ENCODE measurements at regions not wholly inside any gene's neighbourhood (a gene's known extent, or its start where the extent isn't known, plus 50 kb on each side); places are given as distances from the start of the nearest gene placed in this dataset.
"Not testable (repeated sequence)": the region's sequence is repeated elsewhere in the genome, so short reads cannot be mapped to it uniquely, and the experiment has no call there.

- no peak overlapping the region for H3K27ac ChIP-seq (ENCODE audit: low read depth, low read length, severe bottlenecking)
- WGBS, 2 experiments (ENCODE audit: insufficient coverage in 2 of 2) = 56 to 67% methylated on average over 1 to 2 of the region's 2 CpGs
- no peaks in the 10 kb centered on the region for H3K9me3 ChIP-seq (ENCODE audit: control insufficient read depth, low read length)
- H3K36me3 ChIP-seq (ENCODE audit: control insufficient read depth, insufficient read depth, low read length) = no peaks in the 10 kb centered on the region
- no peak overlapping the region for H3K4me3 ChIP-seq (ENCODE audit: extremely low read depth, insufficient read depth, low read length, poor library complexity, severe bottlenecking)
- H3K4me1 ChIP-seq (ENCODE audit: control insufficient read depth, insufficient read depth, low read length, poor library complexity, severe bottlenecking) = no peaks in the 10 kb centered on the region
Observed at GRCh38 chr7:113752289-113752688, 166.5 kb downstream of the PPP1R3A start.

GRCh38 chr7:113751547-113751946 is 167.3 kb downstream of the PPP1R3A start:
- no peak overlapping the region for H3K27ac ChIP-seq (ENCODE audit: low read depth, low read length, severe bottlenecking)
- no peaks in the 10 kb centered on the region for H3K36me3 ChIP-seq (ENCODE audit: control insufficient read depth, insufficient read depth, low read length)
- no CpG with 5 or more reads among the region's 1 CpG for WGBS, 2 experiments (ENCODE audit: insufficient coverage in 2 of 2)

GRCh38 chr7:113748385-113748784 is 170.4 kb downstream of the PPP1R3A start:
- WGBS, 2 experiments (ENCODE audit: insufficient coverage in 2 of 2) = no CpG with 5 or more reads among the region's 5 CpGs
- not testable (repeated sequence) for H3K4me1 ChIP-seq (ENCODE audit: control insufficient read depth, insufficient read depth, low read length, poor library complexity, severe bottlenecking); H3K9me3 ChIP-seq (ENCODE audit: control insufficient read depth, low read length); H3K27ac ChIP-seq (ENCODE audit: low read depth, low read length, severe bottlenecking); H3K36me3 ChIP-seq (ENCODE audit: control insufficient read depth, insufficient read depth, low read length); H3K4me3 ChIP-seq (ENCODE audit: extremely low read depth, insufficient read depth, low read length, poor library complexity, severe bottlenecking)

More at GRCh38 chr7:113751547-113751946, 167.3 kb downstream of the PPP1R3A start:
- no peaks in the 10 kb centered on the region for H3K4me1 ChIP-seq (ENCODE audit: control insufficient read depth, insufficient read depth, low read length, poor library complexity, severe bottlenecking)
- no peaks in the 10 kb centered on the region for H3K9me3 ChIP-seq (ENCODE audit: control insufficient read depth, low read length)
- no peak overlapping the region for H3K4me3 ChIP-seq (ENCODE audit: extremely low read depth, insufficient read depth, low read length, poor library complexity, severe bottlenecking)

DNA sequence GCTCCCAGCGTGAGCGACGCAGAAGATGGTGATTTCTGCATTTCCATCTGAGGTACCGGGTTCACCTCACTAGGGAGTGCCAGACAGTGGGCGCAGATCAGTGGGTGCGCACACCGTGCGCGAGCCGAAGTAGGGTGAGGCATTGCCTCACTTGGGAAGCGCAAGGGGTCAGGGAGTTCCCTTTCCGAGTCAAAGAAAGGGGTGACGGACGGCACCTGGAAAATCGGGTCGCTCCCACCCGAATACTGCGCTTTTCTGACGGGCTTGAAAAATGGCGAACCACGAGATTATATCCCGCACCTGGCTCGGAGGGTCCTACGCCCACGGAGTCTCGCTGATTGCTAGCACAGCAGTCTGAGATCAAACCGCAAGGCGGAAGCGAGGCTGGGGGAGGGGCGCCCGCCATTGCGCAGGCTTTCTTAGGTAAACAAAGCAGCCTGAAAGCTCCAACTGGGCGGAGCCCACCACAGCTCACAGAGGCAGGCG is 175.8 kb downstream of the PPP1R3A start:
- not testable (repeated sequence) for H3K27ac ChIP-seq (ENCODE audit: low read depth, low read length, severe bottlenecking); H3K4me1 ChIP-seq (ENCODE audit: control insufficient read depth, insufficient read depth, low read length, poor library complexity, severe bottlenecking); H3K4me3 ChIP-seq (ENCODE audit: extremely low read depth, insufficient read depth, low read length, poor library complexity, severe bottlenecking); H3K9me3 ChIP-seq (ENCODE audit: control insufficient read depth, low read length); H3K36me3 ChIP-seq (ENCODE audit: control insufficient read depth, insufficient read depth, low read length)
- WGBS, 2 experiments (ENCODE audit: insufficient coverage in 2 of 2) = 97 to 98% methylated on average over 15 to 26 of the region's 34 CpGs

GRCh38 chr7:113742377-113742776 is 176.4 kb downstream of the PPP1R3A start:
- WGBS, 2 experiments (ENCODE audit: insufficient coverage in 2 of 2) = no CpG with 5 or more reads among the region's 2 CpGs
- no peak overlapping the region for H3K4me3 ChIP-seq (ENCODE audit: extremely low read depth, insufficient read depth, low read length, poor library complexity, severe bottlenecking)
- no peaks in the 10 kb centered on the region for H3K36me3 ChIP-seq (ENCODE audit: control insufficient read depth, insufficient read depth, low read length)
- H3K27ac ChIP-seq (ENCODE audit: low read depth, low read length, severe bottlenecking) = no peak overlapping the region
- H3K4me1 ChIP-seq (ENCODE audit: control insufficient read depth, insufficient read depth, low read length, poor library complexity, severe bottlenecking) = no peaks in the 10 kb centered on the region
- H3K9me3 ChIP-seq (ENCODE audit: control insufficient read depth, low read length) = no peaks in the 10 kb centered on the region

GRCh38 chr7:113731571-113731970 is 187.2 kb downstream of the PPP1R3A start:
- Histone ChIP-seq H3K4me1 (ENCODE audit: control insufficient read depth, insufficient read depth, low read length, poor library complexity, severe bottlenecking) (no peaks in the 10 kb centered on the region), H3K4me3 (ENCODE audit: extremely low read depth, insufficient read depth, low read length, poor library complexity, severe bottlenecking) (no peak overlapping the region), H3K27ac (ENCODE audit: low read depth, low read length, severe bottlenecking) (no peak overlapping the region), H3K9me3 (ENCODE audit: control insufficient read depth, low read length) (no peaks in the 10 kb centered on the region), H3K36me3 (ENCODE audit: control insufficient read depth, insufficient read depth, low read length) (no peaks in the 10 kb centered on the region)
- 100% methylated on average over 1 of the region's 3 CpGs; no CpG with 5 or more reads in 1 of the 2 experiments for WGBS, 2 experiments (ENCODE audit: insufficient coverage in 2 of 2)

GRCh38 chr7:113730309-113730955 is 188.4 kb downstream of the PPP1R3A start:
- H3K27ac ChIP-seq (ENCODE audit: low read depth, low read length, severe bottlenecking) = peak overlapping the region; percentile 43
- H3K4me1 ChIP-seq (ENCODE audit: control insufficient read depth, insufficient read depth, low read length, poor library complexity, severe bottlenecking) = no peaks in the 10 kb centered on the region
- H3K4me3 ChIP-seq (ENCODE audit: extremely low read depth, insufficient read depth, low read length, poor library complexity, severe bottlenecking) = no peak overlapping the region
- no peaks in the 10 kb centered on the region for H3K36me3 ChIP-seq (ENCODE audit: control insufficient read depth, insufficient read depth, low read length)
- no peaks in the 10 kb centered on the region for H3K9me3 ChIP-seq (ENCODE audit: control insufficient read depth, low read length)
- 50% methylated on average over 1 of the region's 1 CpG; no CpG with 5 or more reads in 1 of the 2 experiments for WGBS, 2 experiments (ENCODE audit: insufficient coverage in 2 of 2)

- 85 to 100% methylated on average over 1 to 2 of the region's 3 CpGs for WGBS, 2 experiments (ENCODE audit: insufficient coverage in 2 of 2)
- Histone ChIP-seq H3K27ac (ENCODE audit: low read depth, low read length, severe bottlenecking) (no peak overlapping the region), H3K36me3 (ENCODE audit: control insufficient read depth, insufficient read depth, low read length) (no peaks in the 10 kb centered on the region), H3K9me3 (ENCODE audit: control insufficient read depth, low read length) (no peaks in the 10 kb centered on the region), H3K4me1 (ENCODE audit: control insufficient read depth, insufficient read depth, low read length, poor library complexity, severe bottlenecking) (no peaks in the 10 kb centered on the region), H3K4me3 (ENCODE audit: extremely low read depth, insufficient read depth, low read length, poor library complexity, severe bottlenecking) (no peak overlapping the region)
Observed at GRCh38 chr7:113727486-113727885, 191.3 kb downstream of the PPP1R3A start.

GRCh38 chr7:113722006-113722405 is 196.8 kb downstream of the PPP1R3A start:
- H3K27ac ChIP-seq (ENCODE audit: low read depth, low read length, severe bottlenecking) = no peak overlapping the region
- no peaks in the 10 kb centered on the region for H3K36me3 ChIP-seq (ENCODE audit: control insufficient read depth, insufficient read depth, low read length)
- no peak overlapping the region for H3K4me3 ChIP-seq (ENCODE audit: extremely low read depth, insufficient read depth, low read length, poor library complexity, severe bottlenecking)
- H3K4me1 ChIP-seq (ENCODE audit: control insufficient read depth, insufficient read depth, low read length, poor library complexity, severe bottlenecking) = no peaks in the 10 kb centered on the region
- 50 to 83% methylated on average over 1 to 2 of the region's 2 CpGs for WGBS, 2 experiments (ENCODE audit: insufficient coverage in 2 of 2)
- H3K9me3 ChIP-seq (ENCODE audit: control insufficient read depth, low read length) = no peaks in the 10 kb centered on the region

GRCh38 chr7:113717739-113718138 is 201.1 kb downstream of the PPP1R3A start:
- H3K4me3 ChIP-seq (ENCODE audit: extremely low read depth, insufficient read depth, low read length, poor library complexity, severe bottlenecking) = no peak overlapping the region
- no CpG with 5 or more reads among the region's 1 CpG for WGBS, 2 experiments (ENCODE audit: insufficient coverage in 2 of 2)

GRCh38 chr7:113715981-113716856 is 202.6 kb downstream of the PPP1R3A start:
- Histone ChIP-seq H3K4me3 (ENCODE audit: extremely low read depth, insufficient read depth, low read length, poor library complexity, severe bottlenecking) (no peak overlapping the region), H3K4me1 (ENCODE audit: control insufficient read depth, insufficient read depth, low read length, poor library complexity, severe bottlenecking) (no peaks in the 10 kb centered on the region), H3K9me3 (ENCODE audit: control insufficient read depth, low read length) (no peaks in the 10 kb centered on the region), H3K36me3 (ENCODE audit: control insufficient read depth, insufficient read depth, low read length) (no peaks in the 10 kb centered on the region), H3K27ac (ENCODE audit: low read depth, low read length, severe bottlenecking) (no peak overlapping the region)
- WGBS, 2 experiments (ENCODE audit: insufficient coverage in 2 of 2) = 83 to 87% methylated on average over 3 of the region's 8 CpGs

More at GRCh38 chr7:113717739-113718138, 201.1 kb downstream of the PPP1R3A start:
- no peak overlapping the region for H3K27ac ChIP-seq (ENCODE audit: low read depth, low read length, severe bottlenecking)
- no peaks in the 10 kb centered on the region for H3K9me3 ChIP-seq (ENCODE audit: control insufficient read depth, low read length)
- H3K36me3 ChIP-seq (ENCODE audit: control insufficient read depth, insufficient read depth, low read length) = no peaks in the 10 kb centered on the region
- H3K4me1 ChIP-seq (ENCODE audit: control insufficient read depth, insufficient read depth, low read length, poor library complexity, severe bottlenecking) = no peaks in the 10 kb centered on the region
